ENCODE measurements at regions not wholly inside any gene's neighbourhood (a gene's known extent, or its start where the extent isn't known, plus 50 kb on each side); places are given as distances from the start of the nearest gene placed in this dataset.

- TF ChIP-seq CTCF (IDR thresholded peaks at IDR 0.05; ENCODE audit: insufficient read depth, low read depth, low read length) (no peak), EZH2 (IDR thresholded peaks at IDR 0.05; ENCODE audit: insufficient read depth, low read length) (no peak)
Measured at GRCh38 chr6:126927841-126928240, 190.6 kb upstream of the RSPO3 start.
